Jurkat, Clone E6-1 (cell line): ENCODE measurements at regions not wholly inside any gene's neighbourhood (a gene's known extent, or its start where the extent isn't known, plus 50 kb on each side); places are given as distances from the start of the nearest gene placed in this dataset.

Experiments used
- DNase-seq: peaks from one replicate; pipeline ENCODE4 v3.0.0-alpha.2; 2011; ENCODE audit warnings: low read depth, low spot score
- H3K4me3 ChIP-seq: 2 replicates; pipeline ENCODE4 v1.5.1; 2011; ENCODE audit warnings: mild to moderate bottlenecking, low read length, control low read depth, moderate library complexity

GRCh38 chr2:129456691-129457090 is 522.8 kb upstream of the RAB6C start:
- DNase-seq, result no peak

GRCh38 chr2:129457277-129457818 is 522.1 kb upstream of the RAB6C start:
- no peak for DNase-seq
- H3K4me3 ChIP-seq, result no peak overlapping the region

More at GRCh38 chr2:129456691-129457090, 522.8 kb upstream of the RAB6C start:
- no peak overlapping the region for H3K4me3 ChIP-seq

GRCh38 chr2:129458006-129458405 is 521.5 kb upstream of the RAB6C start:
- no peak overlapping the region for H3K4me3 ChIP-seq
- no peak for DNase-seq

GRCh38 chr2:129458436-129458835 is 521.0 kb upstream of the RAB6C start:
- DNase-seq, result no peak
- H3K4me3 ChIP-seq, result no peak overlapping the region

- H3K4me3 ChIP-seq, result no peak overlapping the region
- no peak for DNase-seq
Measured at GRCh38 chr2:129459200-129459876, 520.1 kb upstream of the RAB6C start.

- DNase-seq, result no peak
- no peak overlapping the region for H3K4me3 ChIP-seq
Measured at GRCh38 chr2:129459881-129460280, 519.6 kb upstream of the RAB6C start.

- no peak for DNase-seq
- H3K4me3 ChIP-seq, result no peak overlapping the region
Measured at GRCh38 chr2:129460299-129461198, 518.9 kb upstream of the RAB6C start.

GRCh38 chr2:129462349-129462748 is 517.1 kb upstream of the RAB6C start:
- DNase-seq, result no peak
- no peak overlapping the region for H3K4me3 ChIP-seq

GRCh38 chr2:129462967-129463366 is 516.5 kb upstream of the RAB6C start:
- no peak for DNase-seq
- no peak overlapping the region for H3K4me3 ChIP-seq

GRCh38 chr2:129464036-129464435 is 515.4 kb upstream of the RAB6C start:
- no peak overlapping the region for H3K4me3 ChIP-seq
- no peak for DNase-seq

GRCh38 chr2:129464631-129465030 is 514.8 kb upstream of the RAB6C start:
- H3K4me3 ChIP-seq, result no peak overlapping the region
- DNase-seq, result no peak

- no peak overlapping the region for H3K4me3 ChIP-seq
- no peak for DNase-seq
Measured at GRCh38 chr2:129465045-129465444, 514.4 kb upstream of the RAB6C start.

GRCh38 chr2:129466389-129466788 is 513.1 kb upstream of the RAB6C start:
- DNase-seq, result no peak
- no peak overlapping the region for H3K4me3 ChIP-seq

GRCh38 chr2:129467012-129467779 is 512.3 kb upstream of the RAB6C start:
- no peak overlapping the region for H3K4me3 ChIP-seq
- no peak for DNase-seq

- DNase-seq, result no peak
- no peak overlapping the region for H3K4me3 ChIP-seq
Measured at GRCh38 chr2:129467941-129468340, 511.5 kb upstream of the RAB6C start.

- no peak overlapping the region for H3K4me3 ChIP-seq
- DNase-seq, result no peak
Measured at GRCh38 chr2:129468879-129469278, 510.6 kb upstream of the RAB6C start.

GRCh38 chr2:129469389-129469788 is 510.1 kb upstream of the RAB6C start:
- H3K4me3 ChIP-seq, result no peak overlapping the region
- DNase-seq, result no peak

GRCh38 chr2:129469871-129470270 is 509.6 kb upstream of the RAB6C start:
- no peak overlapping the region for H3K4me3 ChIP-seq
- no peak for DNase-seq

- no peak overlapping the region for H3K4me3 ChIP-seq
- no peak for DNase-seq
Measured at GRCh38 chr2:129478902-129479517, 500.5 kb upstream of the RAB6C start.
